HepG2 (cell line): ENCODE measurements at regions not wholly inside any gene's neighbourhood (a gene's known extent, or its start where the extent isn't known, plus 50 kb on each side); places are given as distances from the start of the nearest gene placed in this dataset.

ENCODE experiments used
- CBX1 ChIP-seq: IDR thresholded peaks from one replicate; pipeline ENCODE4 v1.6.1; 2016; ENCODE audit warnings: antibody characterized with exemption, low read depth
- HNRNPUL1 ChIP-seq: fragments of 200-400 bp; formaldehyde crosslinking; IDR thresholded peaks from 2 replicates; pipeline ENCODE4 v1.6.1; 2017; ENCODE audit warnings: low read depth, mild to moderate bottlenecking, low read length, moderate library complexity
- ISL2 ChIP-seq: sonication (generic); formaldehyde crosslinking; IDR thresholded peaks from 2 replicates; pipeline ENCODE4 v1.5.0; 2020; ENCODE audit warnings: missing genetic modification reagents
- ZNF263 ChIP-seq: sonication (generic); formaldehyde crosslinking; IDR thresholded peaks from 2 replicates; pipeline ENCODE4 v1.4.0; 2020; ENCODE audit warnings: missing genetic modification reagents
- ZNF350 ChIP-seq: sonication (generic); formaldehyde crosslinking; IDR thresholded peaks from 2 replicates; pipeline ENCODE4 v1.4.0; 2020; ENCODE audit warnings: mild to moderate bottlenecking, low read depth, missing genetic modification reagents, borderline replicate concordance
- TF ChIP-seq, protein P1 (sequence below): IDR thresholded peaks from 2 replicates; pipeline ENCODE4 v1.4.0; 2020; ENCODE audit warnings: mild to moderate bottlenecking, missing genetic modification reagents
- TF ChIP-seq, protein P2 (sequence below): sonication (generic); formaldehyde crosslinking; IDR thresholded peaks from 2 replicates; pipeline ENCODE4 v1.9.0; 2021; ENCODE audit warnings: missing genetic modification reagents, mild to moderate bottlenecking, borderline replicate concordance

DNA sequence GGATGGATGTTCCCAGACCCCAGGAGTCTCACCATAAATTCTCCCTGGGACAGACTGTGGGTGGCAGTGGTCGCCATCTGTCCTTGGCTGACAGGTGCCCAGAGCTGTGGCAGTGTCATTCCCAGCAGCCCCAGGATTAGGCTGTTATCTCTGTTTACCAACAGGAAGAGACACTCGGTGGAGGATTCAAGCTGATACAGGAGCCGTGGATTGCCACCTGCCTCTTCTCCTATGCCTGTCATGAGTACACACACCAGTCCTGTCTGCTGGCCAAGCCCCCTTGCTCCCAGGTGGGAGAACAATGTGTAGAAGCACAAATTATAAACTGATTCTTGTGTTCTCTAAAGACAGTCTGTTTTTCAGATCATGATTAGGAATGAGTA is 152.6 kb downstream of the ETS2 start (continued):
- TF ChIP-seq, protein P1, sequence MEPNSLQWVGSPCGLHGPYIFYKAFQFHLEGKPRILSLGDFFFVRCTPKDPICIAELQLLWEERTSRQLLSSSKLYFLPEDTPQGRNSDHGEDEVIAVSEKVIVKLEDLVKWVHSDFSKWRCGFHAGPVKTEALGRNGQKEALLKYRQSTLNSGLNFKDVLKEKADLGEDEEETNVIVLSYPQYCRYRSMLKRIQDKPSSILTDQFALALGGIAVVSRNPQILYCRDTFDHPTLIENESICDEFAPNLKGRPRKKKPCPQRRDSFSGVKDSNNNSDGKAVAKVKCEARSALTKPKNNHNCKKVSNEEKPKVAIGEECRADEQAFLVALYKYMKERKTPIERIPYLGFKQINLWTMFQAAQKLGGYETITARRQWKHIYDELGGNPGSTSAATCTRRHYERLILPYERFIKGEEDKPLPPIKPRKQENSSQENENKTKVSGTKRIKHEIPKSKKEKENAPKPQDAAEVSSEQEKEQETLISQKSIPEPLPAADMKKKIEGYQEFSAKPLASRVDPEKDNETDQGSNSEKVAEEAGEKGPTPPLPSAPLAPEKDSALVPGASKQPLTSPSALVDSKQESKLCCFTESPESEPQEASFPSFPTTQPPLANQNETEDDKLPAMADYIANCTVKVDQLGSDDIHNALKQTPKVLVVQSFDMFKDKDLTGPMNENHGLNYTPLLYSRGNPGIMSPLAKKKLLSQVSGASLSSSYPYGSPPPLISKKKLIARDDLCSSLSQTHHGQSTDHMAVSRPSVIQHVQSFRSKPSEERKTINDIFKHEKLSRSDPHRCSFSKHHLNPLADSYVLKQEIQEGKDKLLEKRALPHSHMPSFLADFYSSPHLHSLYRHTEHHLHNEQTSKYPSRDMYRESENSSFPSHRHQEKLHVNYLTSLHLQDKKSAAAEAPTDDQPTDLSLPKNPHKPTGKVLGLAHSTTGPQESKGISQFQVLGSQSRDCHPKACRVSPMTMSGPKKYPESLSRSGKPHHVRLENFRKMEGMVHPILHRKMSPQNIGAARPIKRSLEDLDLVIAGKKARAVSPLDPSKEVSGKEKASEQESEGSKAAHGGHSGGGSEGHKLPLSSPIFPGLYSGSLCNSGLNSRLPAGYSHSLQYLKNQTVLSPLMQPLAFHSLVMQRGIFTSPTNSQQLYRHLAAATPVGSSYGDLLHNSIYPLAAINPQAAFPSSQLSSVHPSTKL (CRISPR knock-in tag): no peak
- TF ChIP-seq ISL2 (CRISPR knock-in tag): no peak
- no peak for TF ChIP-seq ZNF350 (CRISPR knock-in tag)
- TF ChIP-seq, protein P2, sequence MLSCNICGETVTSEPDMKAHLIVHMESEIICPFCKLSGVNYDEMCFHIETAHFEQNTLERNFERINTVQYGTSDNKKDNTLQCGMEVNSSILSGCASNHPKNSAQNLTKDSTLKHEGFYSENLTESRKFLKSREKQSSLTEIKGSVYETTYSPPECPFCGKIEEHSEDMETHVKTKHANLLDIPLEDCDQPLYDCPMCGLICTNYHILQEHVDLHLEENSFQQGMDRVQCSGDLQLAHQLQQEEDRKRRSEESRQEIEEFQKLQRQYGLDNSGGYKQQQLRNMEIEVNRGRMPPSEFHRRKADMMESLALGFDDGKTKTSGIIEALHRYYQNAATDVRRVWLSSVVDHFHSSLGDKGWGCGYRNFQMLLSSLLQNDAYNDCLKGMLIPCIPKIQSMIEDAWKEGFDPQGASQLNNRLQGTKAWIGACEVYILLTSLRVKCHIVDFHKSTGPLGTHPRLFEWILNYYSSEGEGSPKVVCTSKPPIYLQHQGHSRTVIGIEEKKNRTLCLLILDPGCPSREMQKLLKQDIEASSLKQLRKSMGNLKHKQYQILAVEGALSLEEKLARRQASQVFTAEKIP (CRISPR knock-in tag): no peak
- no peak for TF ChIP-seq HNRNPUL1
- no peak for TF ChIP-seq ZNF263 (CRISPR knock-in tag)
- TF ChIP-seq CBX1: no peak
